Loucy (cell line): ENCODE measurements at regions not wholly inside any gene's neighbourhood (a gene's known extent, or its start where the extent isn't known, plus 50 kb on each side); places are given as distances from the start of the nearest gene placed in this dataset.

ENCODE experiments used
- CTCF ChIP-seq: fragments of 200-600 bp; sonication (generic); conservative IDR thresholded peaks from 2 replicates; pipeline ENCODE4 v1.5.1; 2014; ENCODE audit warnings: mild to moderate bottlenecking, antibody characterized with exemption, low read length
- EZH2phosphoT487 ChIP-seq: fragments of 200-600 bp; IDR thresholded peaks from 2 replicates; pipeline ENCODE4 v1.6.1; 2018; ENCODE audit warnings: antibody characterized with exemption, mild to moderate bottlenecking, moderate library complexity, borderline replicate concordance

DNA sequence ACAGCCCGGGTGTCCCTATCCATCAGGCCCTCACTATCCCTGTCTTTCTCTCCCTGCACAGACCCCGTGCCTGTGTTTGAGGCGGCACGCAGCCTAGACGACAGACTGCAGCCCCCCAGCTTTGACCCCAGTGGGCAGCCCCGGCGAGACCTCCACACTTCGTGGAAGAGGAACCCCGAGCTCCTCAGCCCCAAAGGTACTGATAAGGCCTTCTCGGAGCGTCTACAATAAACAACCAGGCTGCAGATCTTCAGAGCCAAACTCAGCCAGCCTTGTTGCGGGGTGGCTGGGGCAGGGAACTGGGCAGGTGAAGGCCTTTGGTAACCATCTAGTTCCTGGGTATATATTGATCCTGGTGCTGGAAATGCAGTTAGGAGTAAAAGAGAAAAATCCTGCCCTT, 77.5 kb downstream of the PHETA1 start:
- TF ChIP-seq CTCF: no peak
- no peak for TF ChIP-seq EZH2phosphoT487
